ENCODE measurements at regions not wholly inside any gene's neighbourhood (a gene's known extent, or its start where the extent isn't known, plus 50 kb on each side); places are given as distances from the start of the nearest gene placed in this dataset.

DNA sequence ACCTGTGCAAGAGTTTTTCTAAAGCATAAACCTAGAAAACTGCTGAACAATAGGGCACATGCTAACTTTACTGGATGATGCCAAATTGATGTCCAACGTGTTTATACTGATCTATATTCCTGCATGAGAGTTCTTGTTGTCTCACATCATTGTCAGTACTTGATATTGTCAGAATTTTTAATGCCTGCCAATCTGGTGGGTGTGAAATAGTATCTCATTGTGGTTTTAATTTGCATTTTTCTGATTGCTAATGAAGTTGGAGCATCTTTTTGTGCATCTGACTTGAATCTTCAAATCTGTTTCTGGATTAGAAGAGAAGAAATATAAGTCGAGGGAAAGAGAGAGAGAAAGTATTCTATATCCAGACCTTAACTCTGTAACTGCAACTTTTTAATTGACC is 309.8 kb upstream of the KIAA1217 start:
- FAIRE-seq = no peak
- Histone ChIP-seq H3K4me2 (ENCODE audit: insufficient read depth in 1 of 2, low read depth in 2 of 2, low read length in 2 of 2) (no peak overlapping the region), H2AK5ac (ENCODE audit: low read depth, low read length) (no peak overlapping the region)

More for the DNA sequence above, 309.8 kb upstream of the KIAA1217 start:
- Histone ChIP-seq H3K14ac (ENCODE audit: insufficient read length) (no peak overlapping the region), H3K18ac (ENCODE audit: extremely low read depth, low read length) (no peak overlapping the region), H3K23me2 (ENCODE audit: low read depth, low read length) (no peaks in the 10 kb centered on the region), H2BK5ac (ENCODE audit: low read depth, low read length) (no peak overlapping the region), H3K79me2 (ENCODE audit: control insufficient read depth in 1 of 2, insufficient read depth in 2 of 2, low read length in 2 of 2) (no peaks in the 10 kb centered on the region), H2BK15ac (ENCODE audit: low read length) (no peak overlapping the region), H3K27me3 (replicated peaks in 1 of 4; ENCODE audit: control insufficient read depth in 3 of 4, extremely low read depth in 1 of 4, insufficient read depth in 3 of 4, low read length in 3 of 4) (no peaks in the 10 kb centered on the region; a peak in 1 of 7 replicates), H3K79me1 (ENCODE audit: low read depth, low read length) (no peaks in the 10 kb centered on the region), H4K91ac (replicated peaks; ENCODE audit: insufficient read length, low read length) (no peak overlapping the region), H3K9me3 (ENCODE audit: insufficient read depth in 2 of 2, low read depth in 1 of 2, low read length in 1 of 2) (no peaks in the 10 kb centered on the region), H3K4me3 (ENCODE audit: extremely low read depth in 1 of 4, insufficient read depth in 2 of 4, low read depth in 3 of 4, low read length in 4 of 4) (no peak overlapping the region), H3K23ac (ENCODE audit: insufficient read length) (no peak overlapping the region), H2AFZ (ENCODE audit: low read length) (no peak overlapping the region), H4K20me1 (replicated peaks in 1 of 2; ENCODE audit: control insufficient read depth in 1 of 2, insufficient read depth in 2 of 2, low read length in 2 of 2) (no peaks in the 10 kb centered on the region), H3K4ac (replicated peaks; ENCODE audit: insufficient read length, low read depth, low read length) (no peak overlapping the region), H3K9ac (replicated peaks in 1 of 4; ENCODE audit: extremely low read depth in 1 of 4, low read depth in 3 of 4, low read length in 3 of 4) (no peak overlapping the region), H3K36me3 (ENCODE audit: control insufficient read depth in 2 of 4, insufficient read depth in 4 of 4, low read length in 3 of 4) (no peaks in the 10 kb centered on the region), H3K56ac (replicated peaks; ENCODE audit: insufficient read length, low read depth, low read length) (no peak overlapping the region), H3K4me1 (replicated peaks in 1 of 4; ENCODE audit: control insufficient read depth in 3 of 4, insufficient read depth in 4 of 4, low read length in 3 of 4) (no peaks in the 10 kb centered on the region), H4K5ac (ENCODE audit: insufficient read length, low read depth, low read length) (no peak overlapping the region), H2BK120ac (replicated peaks; ENCODE audit: low read depth, low read length) (no peak overlapping the region), H2BK12ac (ENCODE audit: low read depth, low read length) (no peak overlapping the region), H4K8ac (ENCODE audit: extremely low read depth, insufficient read depth, low read length) (no peak overlapping the region), H2BK20ac (ENCODE audit: low read length) (no peak overlapping the region), H3K27ac (ENCODE audit: low read depth, low read length) (no peak overlapping the region)
- POLR2A ChIA-PET (ENCODE audit: partially characterized antibody) = no interaction called here
- no peak for DNase-seq (ENCODE audit: low read depth in 1 of 2, low spot score in 2 of 2)
- WGBS, 2 experiments (ENCODE audit: extremely low coverage in 1 of 2, insufficient coverage in 1 of 2, insufficient read length in 1 of 2, insufficient replicate concordance in 2 of 2, low coverage in 1 of 2, low lambda C conversion rate in 2 of 2, missing lambda C conversion rate in 1 of 2) = 85% methylated on average over 2 of the region's 2 CpGs; no CpG with 5 or more reads in 1 of the 2 experiments
- CTCF ChIA-PET (ENCODE audit: partially characterized antibody) = interaction anchor here (1.2 kb wide), 1 partner anchor 13 kb away, joined by 3 read pairs; no protein-coding TSS in a partner anchor
- TF ChIP-seq TCF12 (IDR thresholded peaks at IDR 0.05; ENCODE audit: low read depth, low read length) = no peak
- no peak for TF ChIP-seq SAP30 (IDR thresholded peaks at IDR 0.05; ENCODE audit: insufficient read depth, insufficient replicate concordance, low read length)
